GM12865 (cell line): ENCODE measurements at regions not wholly inside any gene's neighbourhood (a gene's known extent, or its start where the extent isn't known, plus 50 kb on each side); places are given as distances from the start of the nearest gene placed in this dataset.

ENCODE experiments used
- DNase-seq: peaks from one replicate; pipeline ENCODE4 v3.0.0; 2010; ENCODE audit warnings: low read depth
- H3K4me3 ChIP-seq: 2 replicates; pipeline ENCODE4 v1.5.1; 2011; ENCODE audit warnings: mild to moderate bottlenecking, low read depth, low read length, control low read depth
- CTCF ChIP-seq: IDR thresholded peaks from 2 replicates; pipeline ENCODE4 v1.5.1; 2011; ENCODE audit warnings: low read length, control low read depth, low read depth, inconsistent platforms; ENCODE audit not compliant: insufficient read depth; ENCODE audit errors: missing control alignments

GRCh38 chr1:68651115-68651514, 154.2 kb upstream of the DEPDC1 start:
- TF ChIP-seq CTCF: no peak
- H3K4me3 ChIP-seq: no peak overlapping the region
- no peak for DNase-seq

GRCh38 chr1:68653882-68654281, 157.0 kb upstream of the DEPDC1 start:
- no peak overlapping the region for H3K4me3 ChIP-seq
- DNase-seq: no peak
- no peak for TF ChIP-seq CTCF

DNA sequence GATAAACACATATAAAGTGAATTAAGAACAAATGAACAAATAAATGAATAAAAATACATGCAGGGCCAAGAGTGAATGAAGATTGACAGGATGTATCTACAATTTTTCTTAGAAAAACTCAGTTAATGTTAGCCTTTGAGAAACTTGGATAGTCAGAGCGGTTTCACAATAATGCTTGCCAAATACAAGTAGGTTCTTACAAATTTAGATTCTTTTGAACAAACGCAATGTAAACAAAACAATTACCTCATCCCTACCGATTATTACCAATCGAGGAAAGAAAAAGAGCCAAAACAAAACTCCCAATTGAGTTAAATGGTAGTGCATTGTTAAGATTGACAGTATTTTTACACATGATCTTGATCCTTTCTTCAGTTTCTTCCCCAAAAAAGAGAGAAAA, 176.9 kb upstream of the DEPDC1 start:
- no peak overlapping the region for H3K4me3 ChIP-seq
- TF ChIP-seq CTCF: no peak

DNA sequence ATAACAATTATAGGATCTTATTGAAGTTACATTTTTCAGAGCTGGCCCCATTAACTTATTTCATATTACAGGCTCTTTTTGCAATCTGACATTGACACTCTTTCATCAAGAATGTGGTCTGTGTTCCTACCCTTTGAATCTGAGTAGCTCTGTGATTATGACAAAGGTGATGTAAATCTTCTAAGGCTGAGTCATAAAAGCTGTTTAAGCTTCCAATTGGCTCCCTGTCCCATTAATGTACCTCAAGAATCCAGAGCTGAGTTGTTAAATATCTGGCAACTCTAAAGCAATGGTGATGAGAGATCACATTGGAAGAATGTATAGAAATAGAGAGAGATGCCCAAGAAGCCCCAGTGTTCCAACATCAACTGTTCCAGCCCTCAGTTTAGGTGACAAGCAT, 178.5 kb upstream of the DEPDC1 start:
- no peak for TF ChIP-seq CTCF
- H3K4me3 ChIP-seq: no peak overlapping the region
- no peak for DNase-seq

More for the DNA sequence above, 176.9 kb upstream of the DEPDC1 start:
- DNase-seq: no peak

DNA sequence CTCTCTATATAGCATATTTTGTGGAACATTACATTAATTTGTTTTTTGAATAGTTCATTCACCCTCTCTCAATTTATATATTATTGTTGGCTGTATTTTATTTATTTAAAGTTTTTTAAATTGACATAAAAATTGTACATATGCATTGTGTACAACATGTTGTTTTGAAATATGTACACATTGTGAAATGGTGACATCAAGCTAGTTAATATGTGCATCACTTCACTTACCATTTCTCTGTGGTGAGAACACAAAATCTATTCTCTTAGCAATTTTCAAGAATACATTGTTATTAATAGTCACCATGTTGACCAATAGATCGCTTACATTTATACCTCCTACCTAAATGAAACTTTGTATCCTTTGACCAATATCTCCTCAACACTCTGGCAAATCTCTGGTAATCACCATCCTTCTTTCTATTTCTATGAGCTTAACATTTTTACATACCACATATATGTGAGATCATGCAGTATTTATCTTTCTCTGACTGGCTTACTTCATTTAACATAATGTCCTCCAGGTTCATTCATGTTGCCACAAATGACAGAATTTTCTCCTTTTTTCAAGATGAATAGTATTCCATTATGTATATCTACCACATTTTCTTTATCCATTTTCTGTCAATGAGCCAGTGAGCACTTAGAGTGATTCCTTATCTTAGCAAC, 180.9 kb upstream of the DEPDC1 start:
- no peak for DNase-seq
- no peak overlapping the region for H3K4me3 ChIP-seq
- TF ChIP-seq CTCF: no peak

GRCh38 chr1:68696221-68696620, 199.3 kb upstream of the DEPDC1 start:
- no peak overlapping the region for H3K4me3 ChIP-seq
- TF ChIP-seq CTCF: no peak
- no peak for DNase-seq

DNA sequence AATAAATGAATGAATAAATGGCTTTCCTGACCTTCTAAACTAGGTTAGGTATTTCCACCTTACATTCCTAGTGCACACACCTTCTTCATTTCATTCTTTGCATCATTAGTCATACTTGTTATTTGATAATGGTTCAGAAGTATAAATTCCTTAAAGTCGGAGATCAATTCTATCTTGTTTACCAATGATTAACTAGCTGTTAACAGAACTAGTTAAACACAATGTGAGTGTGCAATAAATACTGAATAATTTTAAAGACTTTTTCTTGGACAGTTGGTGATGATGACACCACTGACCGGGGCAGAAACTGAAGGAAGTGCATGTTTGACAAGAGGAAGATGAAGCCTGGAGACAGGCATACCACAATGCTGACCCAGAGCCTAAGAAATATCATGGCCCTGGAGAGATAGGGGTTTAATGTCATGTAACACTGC, 207.1 kb upstream of the DEPDC1 start:
- no peak for DNase-seq
- H3K4me3 ChIP-seq: no peak overlapping the region
- TF ChIP-seq CTCF: no peak
